GM18909 (cell line): ENCODE measurements at regions not wholly inside any gene's neighbourhood (a gene's known extent, or its start where the extent isn't known, plus 50 kb on each side); places are given as distances from the start of the nearest gene placed in this dataset.
"Not testable (repeated sequence)": the region's sequence is repeated elsewhere in the genome, so short reads cannot be mapped to it uniquely, and the experiment has no call there.

ENCODE experiments used
- ATAC-seq: cut with Tn5 transposase; IDR thresholded peaks from one replicate; pipeline ENCODE4 v1.9.1; 2021; ENCODE audit warnings: mild to moderate bottlenecking; ENCODE audit not compliant: unreplicated experiment, poor library complexity

DNA sequence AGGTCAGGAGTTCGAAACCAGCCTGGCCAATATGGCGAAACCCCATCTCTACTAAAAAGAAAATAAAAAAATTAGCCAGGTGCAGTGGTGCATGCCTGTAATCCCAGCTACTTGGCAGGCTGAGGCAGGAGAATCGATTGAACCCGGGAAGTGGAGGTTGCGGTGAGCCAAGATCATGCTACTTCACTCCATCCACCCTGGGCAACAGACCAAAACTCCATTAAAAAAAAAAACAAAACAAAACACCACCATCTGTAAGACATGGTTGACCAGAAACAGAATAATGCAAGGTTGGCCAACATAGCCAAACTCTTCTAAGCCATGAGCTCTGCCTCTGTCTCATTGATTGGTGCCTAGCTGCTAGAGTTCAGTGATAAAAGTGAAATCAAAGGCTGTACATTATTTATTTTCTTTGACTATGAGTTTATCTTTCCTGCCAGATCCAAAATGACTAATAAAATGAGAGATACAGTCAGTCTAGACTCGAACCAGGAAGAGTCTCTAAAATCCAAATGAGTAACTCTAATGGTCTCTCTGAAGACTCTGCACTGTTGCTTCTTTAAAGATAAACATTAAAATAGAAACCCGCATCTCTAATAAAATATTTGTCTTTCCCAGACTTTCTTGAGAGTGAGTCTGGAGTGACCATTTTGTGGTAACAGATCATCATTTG lies 404.7 kb downstream of the DAD1 start:
- ATAC-seq: no peak

DNA sequence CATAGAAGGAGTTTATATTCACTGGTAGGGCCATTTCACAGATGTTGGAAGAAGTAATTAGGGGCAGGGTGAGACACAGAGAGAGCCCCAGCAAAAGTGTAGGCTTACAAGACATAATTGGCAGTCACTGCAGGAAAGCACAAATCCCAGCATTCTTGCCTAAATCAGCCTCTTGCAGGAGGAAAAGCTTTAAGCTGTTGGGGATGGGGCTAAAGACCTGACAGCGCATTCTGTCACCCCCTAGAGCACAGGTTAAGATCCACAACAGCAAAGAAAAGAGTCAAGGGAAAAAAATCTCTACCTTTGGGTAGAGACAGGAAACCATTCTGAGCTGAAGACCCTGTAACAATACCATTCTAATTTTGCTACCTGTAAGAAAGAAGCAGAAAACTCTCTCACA lies 409.0 kb downstream of the DAD1 start:
- no peak for ATAC-seq

DNA sequence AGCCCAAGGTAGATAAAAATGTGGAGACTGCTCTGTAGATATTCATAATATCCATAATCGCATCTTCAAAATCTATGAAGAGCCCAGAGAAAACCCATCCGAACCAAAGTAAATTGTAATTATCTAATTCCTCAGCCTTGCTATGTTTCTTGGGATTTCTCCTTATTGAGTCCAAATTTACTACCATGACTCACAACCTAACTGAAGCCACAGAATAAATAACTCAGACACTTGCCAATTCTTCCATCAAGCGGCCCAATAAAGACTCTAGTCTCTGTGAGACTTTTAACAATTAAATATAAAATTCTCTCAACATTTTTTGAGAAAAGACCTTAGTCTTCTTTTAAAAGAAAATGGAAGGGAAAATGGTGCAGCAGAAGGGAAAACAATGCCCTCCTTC lies 409.8 kb downstream of the DAD1 start:
- no peak for ATAC-seq

- peak; percentile 40 for ATAC-seq
Observed at GRCh38 chr14:22178333-22178839, 410.6 kb downstream of the DAD1 start.

DNA sequence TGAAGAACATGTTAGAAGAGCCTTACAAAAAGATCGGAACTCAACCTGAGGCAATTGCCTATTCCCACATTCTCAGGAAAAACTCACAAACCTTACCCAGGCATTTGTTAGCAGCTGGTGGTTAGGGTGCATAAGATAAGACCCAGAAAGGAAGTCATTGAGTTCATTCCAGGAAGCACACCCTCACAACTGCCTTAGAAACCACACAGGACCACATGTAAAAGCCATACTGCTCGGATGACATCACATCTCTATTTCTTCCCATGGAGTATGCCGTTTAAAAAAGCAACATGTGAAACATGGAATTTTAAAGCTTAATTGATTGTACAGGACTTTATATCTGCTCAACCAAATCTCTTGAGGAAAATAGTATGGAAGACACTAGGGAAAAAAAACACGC lies 411.2 kb downstream of the DAD1 start:
- peak; percentile 65 for ATAC-seq

DNA sequence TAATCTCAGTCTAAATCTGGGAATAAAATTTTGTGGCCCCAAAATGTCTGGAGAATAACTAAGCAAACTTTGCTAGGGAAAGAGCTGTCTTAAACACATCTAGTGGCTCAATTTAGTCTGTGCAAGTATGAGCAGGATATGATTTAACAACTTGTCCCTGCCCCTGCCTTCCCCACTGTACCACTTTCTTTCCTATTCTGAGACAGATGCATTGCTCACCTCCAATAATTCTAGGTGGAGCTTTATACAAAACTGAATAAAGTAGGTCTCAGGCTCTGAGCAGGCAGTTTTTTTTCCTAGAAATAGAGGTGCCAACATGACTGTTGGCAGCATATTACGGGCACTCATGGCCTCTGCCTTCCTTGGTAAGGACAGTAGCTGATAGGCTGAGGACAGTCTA lies 412.1 kb downstream of the DAD1 start:
- no peak for ATAC-seq

- ATAC-seq: not testable (repeated sequence)
Observed at GRCh38 chr14:22175278-22175558, 413.8 kb downstream of the DAD1 start.

DNA sequence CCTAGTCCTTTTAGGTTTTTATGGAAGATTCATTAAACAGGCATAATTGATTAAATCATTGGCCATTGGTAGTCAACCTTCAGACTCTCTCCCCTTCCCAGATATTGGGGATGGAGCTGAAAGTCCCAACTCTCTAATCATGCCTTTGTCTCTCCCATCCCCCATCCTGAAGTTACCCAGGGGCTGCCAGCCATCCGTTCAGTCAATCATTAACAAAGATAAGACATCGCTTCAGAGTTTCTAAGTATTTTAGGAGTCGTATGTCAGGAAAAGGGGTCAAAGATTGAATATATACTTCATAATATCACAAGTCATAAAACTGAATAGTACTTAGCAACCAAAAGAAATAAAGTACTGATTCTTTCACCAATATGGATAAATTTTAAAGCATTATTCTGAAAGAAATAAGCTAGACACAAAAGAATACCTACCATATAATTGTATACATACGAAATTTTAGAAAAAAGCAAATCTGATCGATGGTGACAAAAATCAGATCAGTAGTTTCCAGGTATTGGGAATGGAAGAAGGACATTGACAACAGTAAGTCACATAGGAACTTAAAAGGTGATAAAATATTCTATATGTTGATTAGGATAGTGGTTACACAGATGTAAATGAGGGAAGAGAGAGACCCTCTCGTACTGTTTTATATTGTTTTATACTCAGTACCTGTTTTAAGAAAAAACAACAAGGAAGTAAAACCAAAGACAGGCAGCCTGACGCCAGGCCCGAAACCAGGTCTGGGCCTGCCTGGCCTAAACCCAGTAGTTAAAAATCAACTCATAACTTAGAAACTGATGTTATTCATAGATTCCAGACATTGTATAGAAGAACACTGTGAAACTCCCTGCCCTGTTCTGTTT lies 414.4 kb downstream of the DAD1 start:
- ATAC-seq: no peak

DNA sequence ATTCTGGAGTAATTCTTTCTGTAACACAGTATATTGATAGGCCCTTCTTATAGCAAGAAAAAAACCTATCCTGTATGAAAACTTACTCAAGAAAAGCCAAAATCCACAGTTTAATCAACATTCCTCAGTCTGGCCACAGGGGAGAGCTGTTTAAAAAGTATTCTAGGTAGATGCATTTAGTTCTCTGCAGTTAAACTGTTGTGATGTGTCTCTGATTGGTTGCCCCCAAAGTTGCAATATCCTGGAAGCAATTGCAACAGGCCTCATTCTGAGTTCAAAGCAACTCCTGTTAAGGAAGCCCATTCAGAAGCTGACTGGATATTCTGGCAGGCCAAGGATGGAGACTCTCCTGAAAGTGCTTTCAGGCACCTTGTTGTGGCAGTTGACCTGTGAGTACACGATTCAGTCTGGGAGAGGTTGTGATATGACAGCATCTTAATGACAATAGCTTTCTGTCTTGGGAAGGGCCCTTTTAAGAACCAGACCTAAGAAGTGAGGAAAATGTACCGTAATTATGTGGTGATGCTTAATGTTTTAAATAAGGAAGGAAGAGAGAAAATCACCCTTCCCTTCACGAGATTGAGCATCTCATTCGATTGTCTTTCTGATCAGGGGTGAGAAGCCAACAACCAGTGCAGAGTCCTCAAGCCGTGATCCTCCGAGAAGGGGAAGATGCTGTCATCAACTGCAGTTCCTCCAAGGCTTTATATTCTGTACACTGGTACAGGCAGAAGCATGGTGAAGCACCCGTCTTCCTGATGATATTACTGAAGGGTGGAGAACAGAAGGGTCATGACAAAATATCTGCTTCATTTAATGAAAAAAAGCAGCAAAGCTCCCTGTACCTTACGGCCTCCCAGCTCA lies 420.7 kb downstream of the DAD1 start:
- ATAC-seq: no peak

GRCh38 chr14:22164616-22165015 lies 424.4 kb downstream of the DAD1 start:
- no peak for ATAC-seq

DNA sequence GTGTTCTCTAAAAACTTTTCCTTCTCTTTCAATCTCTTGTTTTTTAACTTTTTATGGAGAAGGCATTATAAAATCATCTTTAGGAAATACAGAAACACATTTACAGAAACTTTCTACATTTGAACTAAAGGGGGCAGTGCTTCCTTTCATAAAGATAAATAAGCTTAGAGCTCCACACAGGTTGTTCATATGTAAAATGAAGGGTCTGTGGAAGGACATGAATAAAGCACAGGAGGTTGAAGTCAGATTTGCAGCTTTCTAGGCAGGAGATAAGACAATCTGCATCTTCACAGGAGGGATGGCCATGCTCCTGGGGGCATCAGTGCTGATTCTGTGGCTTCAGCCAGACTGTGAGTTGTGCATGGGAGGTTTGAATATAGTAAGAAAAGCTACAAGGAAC lies 426.0 kb downstream of the DAD1 start:
- no peak for ATAC-seq

- ATAC-seq: no peak
Observed at GRCh38 chr14:22159957-22160356, 429.1 kb downstream of the DAD1 start.

DNA sequence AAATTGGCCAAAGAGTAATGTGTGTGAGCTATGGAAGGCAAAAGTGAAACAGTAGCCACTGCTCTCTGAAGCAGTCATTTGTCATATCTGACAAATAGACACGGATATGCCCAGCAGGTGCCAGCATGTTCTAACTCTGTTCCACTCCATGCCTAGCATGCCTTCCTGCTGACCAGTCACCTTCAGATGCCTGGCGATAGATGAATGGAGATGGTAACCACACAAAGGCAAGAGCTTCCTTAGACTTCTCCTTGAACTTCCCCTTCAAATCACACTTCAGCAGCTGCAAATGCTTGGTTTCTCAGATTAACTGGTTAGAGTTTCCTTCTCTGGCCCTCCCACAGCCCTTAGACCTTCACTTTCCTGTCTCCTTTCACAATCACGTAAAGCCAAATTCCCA lies 429.9 kb downstream of the DAD1 start:
- ATAC-seq: no peak

DNA sequence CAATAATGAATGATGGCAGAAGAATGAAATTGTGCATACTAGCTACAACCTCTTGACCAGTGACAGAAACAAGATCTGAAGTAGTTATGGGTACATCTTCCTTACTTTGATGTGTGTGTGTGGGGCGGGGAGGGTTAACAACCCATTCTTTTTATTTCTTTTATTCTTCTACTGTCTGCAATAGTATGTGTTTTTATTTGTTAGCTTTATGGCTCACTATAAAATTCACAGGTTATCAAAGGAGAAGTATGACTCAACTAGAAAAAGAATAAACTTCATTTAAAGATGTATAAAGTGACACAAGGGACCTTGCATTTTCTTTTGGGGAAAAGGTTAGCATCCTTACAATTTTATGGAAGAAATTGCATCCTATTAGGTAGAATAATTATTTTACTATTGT lies 430.5 kb downstream of the DAD1 start:
- no peak for ATAC-seq

- no peak for ATAC-seq
Observed at GRCh38 chr14:22155571-22155970, 433.5 kb downstream of the DAD1 start.

DNA sequence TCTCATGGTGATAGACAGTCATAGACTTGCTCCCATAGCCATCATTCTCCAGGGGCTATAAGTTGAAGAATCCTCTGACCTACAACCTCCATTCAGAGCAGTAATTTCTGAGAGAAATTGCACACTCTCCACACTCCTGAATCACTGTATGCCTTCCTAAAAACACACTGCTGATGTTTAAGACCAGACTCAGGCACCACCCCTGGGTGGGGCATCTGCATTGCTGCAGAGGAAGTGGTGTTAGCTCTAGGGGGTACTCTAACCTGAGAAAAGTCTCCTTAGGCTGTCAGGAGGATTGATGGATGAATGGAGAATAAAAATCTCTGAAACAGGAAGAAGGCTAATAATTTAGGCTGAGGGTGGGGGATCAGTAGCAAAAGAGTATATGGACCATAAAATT lies 436.1 kb downstream of the DAD1 start:
- ATAC-seq: no peak

GRCh38 chr14:22152161-22152870 lies 436.7 kb downstream of the DAD1 start:
- ATAC-seq: no peak

DNA sequence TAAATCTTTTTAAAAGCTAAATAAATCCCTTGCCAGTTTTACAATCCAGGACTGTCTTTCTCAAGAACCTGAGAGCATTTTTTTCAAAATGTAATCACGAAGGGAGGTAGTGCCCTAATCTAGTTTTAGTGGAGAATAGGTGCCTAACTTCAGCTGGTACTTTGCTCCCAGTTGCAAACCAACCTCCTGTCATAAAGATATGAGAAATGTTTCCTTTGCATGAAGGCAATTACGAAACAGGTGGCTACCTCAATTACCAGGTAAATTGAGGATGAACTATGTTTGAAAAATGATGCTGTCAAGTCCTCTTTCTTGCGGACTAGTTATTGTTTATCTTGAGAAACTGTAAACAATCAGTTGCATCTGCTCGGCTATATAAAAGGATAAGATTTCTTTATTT lies 437.9 kb downstream of the DAD1 start:
- no peak for ATAC-seq

GRCh38 chr14:22149058-22149457 lies 440.0 kb downstream of the DAD1 start:
- no peak for ATAC-seq

DNA sequence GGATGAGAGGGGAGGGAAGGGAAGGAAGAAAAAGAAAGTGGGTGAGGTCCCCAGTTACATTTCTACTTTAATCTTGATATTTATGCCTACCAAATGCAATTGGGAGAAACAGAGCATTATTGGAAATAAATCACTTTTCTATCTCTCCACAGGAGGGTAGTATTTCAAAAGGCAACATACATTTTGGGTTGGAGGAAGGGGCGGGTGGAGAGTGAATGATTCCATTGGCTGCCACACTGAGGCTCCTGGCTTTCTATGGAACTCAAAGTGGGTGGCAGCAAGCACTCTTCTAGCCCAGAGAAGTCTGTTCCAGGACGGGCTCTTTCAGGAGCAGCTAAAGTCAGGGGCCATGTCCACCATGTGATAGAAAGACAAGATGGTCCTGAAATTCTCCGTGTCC lies 441.3 kb downstream of the DAD1 start:
- no peak for ATAC-seq
